Chondrocyte (in vitro differentiated cells): ENCODE measurements at regions not wholly inside any gene's neighbourhood (a gene's known extent, or its start where the extent isn't known, plus 50 kb on each side); places are given as distances from the start of the nearest gene placed in this dataset.

Experiments
- DNase-seq: peaks from one replicate; pipeline ENCODE4 v3.0.0; 2021; ENCODE audit warnings: mixed read lengths, low spot score
- H3K27ac Mint-ChIP-seq: one replicate; pipeline ENCODE4 v1.8.0; 2021; ENCODE audit warnings: mild to moderate bottlenecking, moderate library complexity, mixed read lengths; ENCODE audit not compliant: unreplicated experiment
- H3K27me3 Mint-ChIP-seq: 2 replicates; pipeline ENCODE4 v1.8.0; 2021; ENCODE audit warnings: low read depth, mixed read lengths
- H3K36me3 Mint-ChIP-seq: 2 replicates; pipeline ENCODE4 v1.8.0; 2021; ENCODE audit warnings: low read depth, mixed read lengths
- H3K4me1 Mint-ChIP-seq: 2 replicates; pipeline ENCODE4 v1.8.0; 2021; ENCODE audit warnings: low read depth, mild to moderate bottlenecking, mixed read lengths
- H3K4me3 Mint-ChIP-seq: one replicate; pipeline ENCODE4 v1.8.0; 2021; ENCODE audit warnings: mild to moderate bottlenecking, moderate library complexity, mixed read lengths; ENCODE audit not compliant: unreplicated experiment
- H3K9me3 Mint-ChIP-seq: 2 replicates; pipeline ENCODE4 v1.8.0; 2021; ENCODE audit warnings: low read depth, mixed read lengths
- TF ChIP-seq, protein P1 (sequence below): fragments of 200-600 bp; sonication (generic); IDR thresholded peaks from 2 replicates; pipeline ENCODE4 v1.5.0; 2021; ENCODE audit warnings: antibody characterized with exemption, mild to moderate bottlenecking, moderate library complexity

DNA sequence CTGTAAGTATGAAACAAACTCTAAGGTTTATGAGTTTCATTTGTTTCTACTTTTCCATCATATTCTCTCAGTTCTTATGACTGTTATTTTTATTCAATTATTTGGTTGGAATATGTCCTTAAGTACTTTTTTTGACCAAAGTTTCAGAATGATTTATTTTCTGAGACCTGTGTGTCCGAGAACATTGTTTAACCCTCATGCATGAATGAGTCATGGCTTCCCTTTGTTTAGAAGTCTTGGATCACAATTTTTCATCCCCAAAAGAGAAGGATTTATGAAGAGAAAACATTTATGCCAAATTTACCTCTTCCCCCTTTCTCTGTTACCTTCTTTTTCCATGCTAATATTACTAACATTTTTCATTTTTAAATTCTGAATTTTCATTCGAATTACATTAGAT, 518.0 kb upstream of the NR2F2 start:
- no peak for DNase-seq
- Mint-ChIP-seq H3K9me3 (no peaks in the 10 kb centered on the region), H3K4me1 (peaks cover 15% of the 10 kb centered on the region), H3K27ac (no peak overlapping the region), H3K4me3 (no peak overlapping the region), H3K36me3 (no peaks in the 10 kb centered on the region), H3K27me3 (no peaks in the 10 kb centered on the region)
- TF ChIP-seq, protein P1, sequence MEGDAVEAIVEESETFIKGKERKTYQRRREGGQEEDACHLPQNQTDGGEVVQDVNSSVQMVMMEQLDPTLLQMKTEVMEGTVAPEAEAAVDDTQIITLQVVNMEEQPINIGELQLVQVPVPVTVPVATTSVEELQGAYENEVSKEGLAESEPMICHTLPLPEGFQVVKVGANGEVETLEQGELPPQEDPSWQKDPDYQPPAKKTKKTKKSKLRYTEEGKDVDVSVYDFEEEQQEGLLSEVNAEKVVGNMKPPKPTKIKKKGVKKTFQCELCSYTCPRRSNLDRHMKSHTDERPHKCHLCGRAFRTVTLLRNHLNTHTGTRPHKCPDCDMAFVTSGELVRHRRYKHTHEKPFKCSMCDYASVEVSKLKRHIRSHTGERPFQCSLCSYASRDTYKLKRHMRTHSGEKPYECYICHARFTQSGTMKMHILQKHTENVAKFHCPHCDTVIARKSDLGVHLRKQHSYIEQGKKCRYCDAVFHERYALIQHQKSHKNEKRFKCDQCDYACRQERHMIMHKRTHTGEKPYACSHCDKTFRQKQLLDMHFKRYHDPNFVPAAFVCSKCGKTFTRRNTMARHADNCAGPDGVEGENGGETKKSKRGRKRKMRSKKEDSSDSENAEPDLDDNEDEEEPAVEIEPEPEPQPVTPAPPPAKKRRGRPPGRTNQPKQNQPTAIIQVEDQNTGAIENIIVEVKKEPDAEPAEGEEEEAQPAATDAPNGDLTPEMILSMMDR = no peak

DNA sequence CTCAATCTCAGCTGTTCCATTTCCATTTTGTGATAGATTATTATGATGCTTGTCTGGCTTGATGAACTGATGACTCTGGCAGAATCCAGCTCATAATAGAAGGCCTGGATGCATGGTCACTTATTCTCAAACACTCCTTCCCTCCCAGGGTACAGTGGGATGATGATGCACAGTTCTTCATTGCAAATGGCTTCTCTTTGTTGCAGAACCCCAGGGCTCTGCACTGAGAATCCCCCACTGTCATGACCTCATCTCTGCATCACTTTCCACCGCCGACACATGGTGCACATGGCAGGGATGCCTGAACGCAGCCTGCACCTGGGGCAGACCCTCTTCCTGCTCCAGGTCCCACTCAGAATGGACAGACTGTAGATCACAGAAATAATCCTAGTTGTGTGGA, 515.6 kb upstream of the NR2F2 start:
- no peaks in the 10 kb centered on the region for H3K36me3 Mint-ChIP-seq
- no peak for DNase-seq
- H3K27ac Mint-ChIP-seq = no peak overlapping the region
- H3K9me3 Mint-ChIP-seq = no peaks in the 10 kb centered on the region
- TF ChIP-seq, protein P1 = no peak
- H3K4me1 Mint-ChIP-seq = peaks cover 10% of the 10 kb centered on the region
- H3K27me3 Mint-ChIP-seq = no peaks in the 10 kb centered on the region
- H3K4me3 Mint-ChIP-seq = no peak overlapping the region

DNA sequence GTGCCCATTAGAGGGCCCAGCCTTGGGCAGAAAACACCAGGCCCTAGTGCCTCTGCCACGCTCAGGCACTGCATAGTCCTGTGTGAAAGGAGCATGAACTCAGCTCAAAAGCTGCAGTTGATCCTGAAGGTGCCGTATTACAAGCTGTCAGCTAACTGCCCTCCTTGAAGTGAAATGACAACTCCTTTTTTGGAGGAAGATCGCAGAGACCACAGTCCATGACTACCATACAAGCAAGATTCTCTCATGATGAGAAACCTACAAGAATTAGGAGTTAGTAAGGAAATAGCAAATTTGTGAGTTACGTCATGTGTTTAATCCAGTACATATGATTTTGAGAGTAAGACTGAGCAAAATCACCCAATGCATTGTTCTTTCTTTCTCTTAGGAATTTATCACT, 513.9 kb upstream of the NR2F2 start:
- no peak for DNase-seq
- H3K4me3 Mint-ChIP-seq = no peak overlapping the region
- TF ChIP-seq, protein P1 = no peak
- no peaks in the 10 kb centered on the region for H3K9me3 Mint-ChIP-seq
- H3K4me1 Mint-ChIP-seq = peaks cover 10% of the 10 kb centered on the region
- H3K27ac Mint-ChIP-seq = no peak overlapping the region
- no peaks in the 10 kb centered on the region for H3K27me3 Mint-ChIP-seq
- no peaks in the 10 kb centered on the region for H3K36me3 Mint-ChIP-seq

DNA sequence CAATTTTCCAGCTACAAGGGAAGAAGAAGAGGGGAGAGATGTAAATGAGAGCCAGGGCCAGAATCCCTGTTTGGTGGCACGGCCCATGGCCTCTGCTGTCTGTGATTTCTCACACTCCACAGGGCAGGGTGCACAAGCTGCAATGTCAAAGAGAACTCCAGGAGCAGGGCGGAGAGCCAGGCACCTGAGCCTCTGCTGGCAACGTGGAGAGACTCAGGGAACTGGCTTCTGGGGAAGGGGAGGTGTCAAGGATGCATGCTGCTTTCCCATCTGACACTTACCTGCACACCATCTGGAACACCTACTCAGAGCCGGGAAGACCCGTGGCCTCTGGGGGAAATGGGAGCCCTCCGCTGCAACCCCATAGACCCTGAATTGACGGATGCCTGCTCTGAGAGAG, 507.5 kb upstream of the NR2F2 start:
- TF ChIP-seq, protein P1 = no peak
- Mint-ChIP-seq H3K27ac (no peak overlapping the region), H3K4me1 (no peaks in the 10 kb centered on the region), H3K27me3 (no peaks in the 10 kb centered on the region), H3K36me3 (no peaks in the 10 kb centered on the region), H3K9me3 (no peaks in the 10 kb centered on the region), H3K4me3 (no peak overlapping the region)
- no peak for DNase-seq

DNA sequence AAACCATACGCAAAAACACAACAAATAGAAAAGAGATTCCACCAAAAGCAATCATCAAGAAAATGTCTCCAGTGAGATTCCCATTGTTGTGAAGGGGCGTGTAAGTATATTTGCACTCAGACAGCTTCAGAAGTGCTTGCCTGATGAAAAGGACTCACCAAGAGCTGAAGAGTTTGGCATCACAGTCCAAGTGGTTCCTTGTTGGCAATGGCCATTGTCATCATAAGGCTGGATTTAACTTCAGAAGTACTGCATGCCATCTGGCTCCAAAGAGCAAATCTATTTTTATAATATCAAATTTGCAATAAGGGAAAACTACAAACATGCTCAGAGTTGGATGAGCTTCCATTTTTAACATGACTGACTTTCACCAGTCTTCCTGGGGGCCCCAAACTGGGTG, 505.3 kb upstream of the NR2F2 start:
- H3K4me3 Mint-ChIP-seq = no peak overlapping the region
- H3K27ac Mint-ChIP-seq = no peak overlapping the region
- no peaks in the 10 kb centered on the region for H3K27me3 Mint-ChIP-seq
- TF ChIP-seq, protein P1 = no peak
- H3K4me1 Mint-ChIP-seq = no peaks in the 10 kb centered on the region
- H3K9me3 Mint-ChIP-seq = no peaks in the 10 kb centered on the region
- DNase-seq = no peak
- no peaks in the 10 kb centered on the region for H3K36me3 Mint-ChIP-seq
